HuH-7.5 (cell line): ENCODE measurements at regions not wholly inside any gene's neighbourhood (a gene's known extent, or its start where the extent isn't known, plus 50 kb on each side); places are given as distances from the start of the nearest gene placed in this dataset.

Source experiments
- DNase-seq: peaks from one replicate; pipeline ENCODE4 v3.0.0; 2011; ENCODE audit warnings: low spot score

GRCh38 chr7:42617806-42618457 is 293.9 kb downstream of the C7orf25 start:
- DNase-seq: no peak

- DNase-seq: no peak
These were observed 294.7 kb downstream of the C7orf25 start for GRCh38 chr7:42617071-42617765.

- DNase-seq: no peak
These were observed 297.2 kb downstream of the C7orf25 start for GRCh38 chr7:42614636-42615035.

- no peak for DNase-seq
These were observed 299.9 kb downstream of the C7orf25 start for GRCh38 chr7:42611961-42612360.

- DNase-seq: no peak
These were observed 300.5 kb downstream of the C7orf25 start for GRCh38 chr7:42611289-42611928.

GRCh38 chr7:42606193-42606905 is 305.5 kb downstream of the C7orf25 start:
- no peak for DNase-seq

GRCh38 chr7:42605406-42606192 is 306.3 kb downstream of the C7orf25 start:
- no peak for DNase-seq

GRCh38 chr7:42603496-42603895 is 308.4 kb downstream of the C7orf25 start:
- no peak for DNase-seq

- DNase-seq: no peak
These were observed 314.6 kb downstream of the C7orf25 start for GRCh38 chr7:42597300-42597699.

- no peak for DNase-seq
These were observed 315.1 kb downstream of the C7orf25 start for GRCh38 chr7:42596737-42597136.

- DNase-seq: no peak
These were observed 318.0 kb downstream of the C7orf25 start for GRCh38 chr7:42593860-42594259.

- no peak for DNase-seq
These were observed 321.0 kb downstream of the C7orf25 start for GRCh38 chr7:42590771-42591310.

GRCh38 chr7:42588876-42589275 is 323.0 kb downstream of the C7orf25 start:
- no peak for DNase-seq

- DNase-seq: no peak
These were observed 324.1 kb downstream of the C7orf25 start for GRCh38 chr7:42587806-42588205.

- DNase-seq: no peak
These were observed 331.8 kb downstream of the C7orf25 start for GRCh38 chr7:42580061-42580460.

GRCh38 chr7:42575171-42575570 is 336.7 kb downstream of the C7orf25 start:
- no peak for DNase-seq

- DNase-seq: no peak
These were observed 337.2 kb downstream of the C7orf25 start for GRCh38 chr7:42574685-42575084.

- no peak for DNase-seq
These were observed 337.1 kb upstream of the GLI3 start for GRCh38 chr7:42573881-42574672.

GRCh38 chr7:42572561-42572960 is 335.6 kb upstream of the GLI3 start:
- DNase-seq: no peak

- DNase-seq: no peak
These were observed 335.0 kb upstream of the GLI3 start for GRCh38 chr7:42572056-42572455.

GRCh38 chr7:42570944-42571343 is 333.9 kb upstream of the GLI3 start:
- no peak for DNase-seq
